A549 (cell line): ENCODE measurements at regions not wholly inside any gene's neighbourhood (a gene's known extent, or its start where the extent isn't known, plus 50 kb on each side); places are given as distances from the start of the nearest gene placed in this dataset.
A peak's percentile ranks its signal among the peaks of the same experiment; 100 is the strongest.

Source experiments
- ATAC-seq, 2 experiments: fragments of 200-7000 bp in 1 of 2; fragments of >200 bp in 1 of 2; cut with Nextera tagmentation in 1 of 2; cut with Tn5 transposase in 1 of 2; 3 replicates each; pipeline versions ENCODE4 v1.8.0 to v1.9.1; 2018 to 2020; ENCODE audit warnings: mild to moderate bottlenecking in 1 of 2, moderate library complexity in 1 of 2
- CTCF ChIA-PET: fragments of 300-600 bp; sonication (Branson Sonifier 250); formaldehyde crosslinking; extraction: SDS; loops from one replicate; lab custom pipeline; 2021; ENCODE audit warnings: antibody characterized with exemption, inconsistent platforms; lab: Yijun Ruan, JAX
- POLR2A ChIA-PET: fragments of 350-600 bp; formaldehyde crosslinking; extraction: SDS; loops from one replicate; lab custom pipeline; 2021; ENCODE audit warnings: antibody characterized with exemption, inconsistent platforms; lab: Yijun Ruan, JAX
- DNase-seq, 2 experiments: peaks; one replicate each; pipeline versions ENCODE4 v3.0.0 to v3.0.0-alpha.2; 2011 to 2016; ENCODE audit warnings: low read depth in 1 of 2, low spot score in 1 of 2
- FAIRE-seq: peaks from 2 replicates; lab custom pipeline; 2011; peaks lifted over from hg19 to GRCh38; lab: Jason Lieb, UNC
- H3K27ac ChIP-seq, 2 experiments: fragments of >200 bp; sonication (Bioruptor Twin); formaldehyde crosslinking; 3 replicates each; pipeline ENCODE4 v1.5.1; 2016 to 2017
- H3K4me1 ChIP-seq: fragments of >200 bp; sonication (Bioruptor Twin); formaldehyde crosslinking; 3 replicates; pipeline ENCODE4 v1.6.1; 2016
- H3K4me2 ChIP-seq: fragments of >200 bp; sonication (Bioruptor Twin); formaldehyde crosslinking; 3 replicates; pipeline ENCODE4 v1.6.1; 2016
- H3K4me3 ChIP-seq: fragments of >200 bp; sonication (Bioruptor Twin); formaldehyde crosslinking; 3 replicates; pipeline ENCODE4 v1.5.1; 2016
- H3K9me3 ChIP-seq: fragments of >200 bp; sonication (Bioruptor Twin); formaldehyde crosslinking; 3 replicates; pipeline ENCODE4 v1.6.1; 2016
- CHD2 ChIP-seq: fragments of 150-350 bp; IDR thresholded peaks from 2 replicates; pipeline ENCODE4 v1.6.1; 2014; ENCODE audit warnings: low read length; ENCODE audit not compliant: partially characterized antibody
- CHD4 ChIP-seq: fragments of 200-600 bp; sonication (generic); IDR thresholded peaks from 2 replicates; pipeline ENCODE4 v1.6.1; 2016; ENCODE audit warnings: antibody characterized with exemption, mild to moderate bottlenecking, borderline replicate concordance
- EP300 ChIP-seq, 2 experiments: fragments of >200 bp; sonication (Bioruptor Twin); formaldehyde crosslinking; IDR thresholded peaks; 2 replicates in 1 of 2; 3 replicates in 1 of 2; pipeline ENCODE4 v1.6.1; 2016 to 2017
- ESRRA ChIP-seq: fragments of 150-350 bp; IDR thresholded peaks from 2 replicates; pipeline ENCODE4 v1.6.1; 2014; ENCODE audit warnings: mild to moderate bottlenecking, low read length, borderline replicate concordance
- FOXS1 ChIP-seq: fragments of 250-450 bp; sonication (Bioruptor Pico); IDR thresholded peaks from 2 replicates; pipeline ENCODE4 v1.5.0; 2020; ENCODE audit warnings: mild to moderate bottlenecking, moderate library complexity
- GATA3 ChIP-seq: IDR thresholded peaks from 2 replicates; pipeline ENCODE4 v1.6.1; 2012; ENCODE audit warnings: borderline replicate concordance
- HEYL ChIP-seq: fragments of 250-450 bp; sonication (Bioruptor Pico); IDR thresholded peaks from 2 replicates; pipeline ENCODE4 v1.8.0; 2021; ENCODE audit warnings: mild to moderate bottlenecking, moderate library complexity
- KDM1A ChIP-seq: fragments of 200-600 bp; sonication (generic); IDR thresholded peaks from 2 replicates; pipeline ENCODE4 v1.6.1; 2016; ENCODE audit warnings: low read depth, mild to moderate bottlenecking
- MAFK ChIP-seq: fragments of 450-650 bp; IDR thresholded peaks from 2 replicates; pipeline ENCODE4 v1.6.1; 2014; ENCODE audit not compliant: partially characterized antibody
- MYC ChIP-seq: IDR thresholded peaks from 2 replicates; pipeline ENCODE4 v1.6.1; 2012; ENCODE audit warnings: mild to moderate bottlenecking, inconsistent platforms, low read length, improper control_type of control experiment, borderline replicate concordance
- NFE2L2 ChIP-seq: fragments of 150-350 bp; conservative IDR thresholded peaks from 2 replicates; pipeline ENCODE4 v1.6.1; 2014; ENCODE audit warnings: low read length
- NR3C1 ChIP-seq: fragments of >200 bp; sonication (Bioruptor Twin); formaldehyde crosslinking; IDR thresholded peaks from 3 replicates; pipeline ENCODE4 v1.6.1; 2017
- PHF8 ChIP-seq: fragments of 200-600 bp; sonication (generic); IDR thresholded peaks from 2 replicates; pipeline ENCODE4 v1.6.1; 2016; ENCODE audit warnings: low read depth, mild to moderate bottlenecking, antibody characterized with exemption, moderate library complexity, borderline replicate concordance
- RFX5 ChIP-seq: fragments of 450-650 bp; IDR thresholded peaks from 2 replicates; pipeline ENCODE4 v1.7.1; 2014; ENCODE audit warnings: antibody characterized with exemption, mild to moderate bottlenecking, moderate library complexity
- SMC3 ChIP-seq: fragments of >200 bp; sonication (Bioruptor Twin); formaldehyde crosslinking; IDR thresholded peaks from 3 replicates; pipeline ENCODE4 v1.6.1; 2018; ENCODE audit warnings: inconsistent platforms
- ZSCAN20 ChIP-seq: fragments of 250-450 bp; sonication (Bioruptor Pico); IDR thresholded peaks from 2 replicates; pipeline ENCODE4 v1.8.0; 2022; ENCODE audit warnings: mild to moderate bottlenecking, moderate library complexity
- WGBS: methylation state at CpG from one replicate; pipeline ENCODE4 v1.1.6; 2017; ENCODE audit errors: missing lambda C conversion rate; 5-methylcytosine and 5-hydroxymethylcytosine counted together
- TF ChIP-seq, protein P1 (sequence below): fragments of >200 bp; sonication (Bioruptor Twin); formaldehyde crosslinking; IDR thresholded peaks from 2 replicates; pipeline ENCODE4 v1.6.1; 2016
- TF ChIP-seq, protein P2 (sequence below): fragments of 200-600 bp; sonication (generic); IDR thresholded peaks from 2 replicates; pipeline ENCODE4 v1.6.1; 2016; ENCODE audit warnings: antibody characterized with exemption, mild to moderate bottlenecking, moderate library complexity
- TF ChIP-seq, protein P3 (sequence below): fragments of 250-450 bp; sonication (Bioruptor Pico); IDR thresholded peaks from 2 replicates; pipeline ENCODE4 v1.5.0; 2021; ENCODE audit warnings: mild to moderate bottlenecking, moderate library complexity, borderline replicate concordance
- TF ChIP-seq, protein P4 (sequence below): fragments of 250-450 bp; sonication (Bioruptor Pico); IDR thresholded peaks from 2 replicates; pipeline ENCODE4 v1.5.0; 2020; ENCODE audit warnings: low read depth, mild to moderate bottlenecking, moderate library complexity
- TF ChIP-seq, protein P5 (sequence below): IDR thresholded peaks from 2 replicates; pipeline ENCODE4 v1.6.1; 2012
- TF ChIP-seq, protein P6 (sequence below): fragments of 450-650 bp; IDR thresholded peaks from 2 replicates; pipeline ENCODE4 v1.6.1; 2014; ENCODE audit warnings: antibody characterized with exemption

DNA sequence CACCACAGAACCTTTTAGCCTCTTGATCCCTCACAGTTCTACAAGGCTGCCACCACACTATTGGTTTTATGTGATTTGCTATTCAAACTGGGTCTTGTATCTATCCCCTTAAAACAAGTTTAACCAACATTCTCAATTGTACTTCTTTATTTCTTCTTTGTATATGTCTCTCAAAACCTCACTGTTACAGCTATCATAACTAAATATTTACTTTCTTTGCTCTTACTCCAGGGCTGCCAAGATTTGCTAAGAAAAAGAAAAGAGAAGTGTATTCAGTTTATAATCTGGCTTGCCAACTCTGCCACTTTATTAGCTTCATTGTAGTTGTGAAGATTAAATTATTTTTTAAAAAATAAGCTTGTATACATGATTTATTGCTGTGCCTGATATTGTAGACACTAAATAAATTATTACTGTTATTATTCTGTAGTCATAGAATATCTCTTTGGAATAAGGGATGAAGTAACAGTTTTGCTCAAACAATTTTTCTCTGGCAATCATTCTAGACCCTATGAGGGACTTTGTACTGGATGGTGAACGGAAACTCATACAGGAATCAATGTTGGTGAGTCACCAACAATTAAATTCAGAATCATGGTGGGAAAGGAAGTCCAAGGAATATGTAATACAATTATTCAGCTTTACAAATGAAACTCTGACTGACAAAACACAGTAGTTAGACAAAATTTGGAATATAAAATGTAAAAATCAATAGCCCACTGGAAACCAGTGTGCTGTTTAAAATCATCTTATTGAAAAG is 127.1 kb upstream of the DCAF8L1 start:
- CTCF ChIA-PET, result no interaction called here
- no peak for ATAC-seq

DNA sequence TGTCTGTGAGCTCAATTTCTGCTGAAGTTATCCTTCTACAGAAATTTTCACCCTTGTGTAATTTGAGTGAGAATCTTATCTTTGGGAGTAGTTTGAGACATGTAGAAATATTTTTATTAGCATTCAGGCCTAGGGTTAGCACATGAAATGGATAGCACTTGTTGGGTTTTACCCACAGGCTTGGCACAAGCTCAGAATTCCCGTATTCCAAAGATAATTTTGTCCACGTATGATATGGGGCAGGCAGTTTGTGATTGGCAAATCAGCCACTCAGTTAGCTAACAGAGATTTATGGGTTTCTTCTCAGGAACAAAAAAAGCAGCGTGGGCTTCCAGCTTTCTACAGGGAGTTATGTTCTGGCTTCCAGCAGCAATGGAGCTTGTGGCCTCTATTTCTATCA is 117.9 kb upstream of the DCAF8L1 start:
- H3K4me2 ChIP-seq, result peak overlapping the region; percentile 26; the same call in 1 of the 3 replicates
- CTCF ChIA-PET, result no interaction called here
- ATAC-seq, result no peak
- TF ChIP-seq, protein P1, sequence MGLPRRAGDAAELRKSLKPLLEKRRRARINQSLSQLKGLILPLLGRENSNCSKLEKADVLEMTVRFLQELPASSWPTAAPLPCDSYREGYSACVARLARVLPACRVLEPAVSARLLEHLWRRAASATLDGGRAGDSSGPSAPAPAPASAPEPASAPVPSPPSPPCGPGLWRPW, result no peak
- TF ChIP-seq, protein P2, sequence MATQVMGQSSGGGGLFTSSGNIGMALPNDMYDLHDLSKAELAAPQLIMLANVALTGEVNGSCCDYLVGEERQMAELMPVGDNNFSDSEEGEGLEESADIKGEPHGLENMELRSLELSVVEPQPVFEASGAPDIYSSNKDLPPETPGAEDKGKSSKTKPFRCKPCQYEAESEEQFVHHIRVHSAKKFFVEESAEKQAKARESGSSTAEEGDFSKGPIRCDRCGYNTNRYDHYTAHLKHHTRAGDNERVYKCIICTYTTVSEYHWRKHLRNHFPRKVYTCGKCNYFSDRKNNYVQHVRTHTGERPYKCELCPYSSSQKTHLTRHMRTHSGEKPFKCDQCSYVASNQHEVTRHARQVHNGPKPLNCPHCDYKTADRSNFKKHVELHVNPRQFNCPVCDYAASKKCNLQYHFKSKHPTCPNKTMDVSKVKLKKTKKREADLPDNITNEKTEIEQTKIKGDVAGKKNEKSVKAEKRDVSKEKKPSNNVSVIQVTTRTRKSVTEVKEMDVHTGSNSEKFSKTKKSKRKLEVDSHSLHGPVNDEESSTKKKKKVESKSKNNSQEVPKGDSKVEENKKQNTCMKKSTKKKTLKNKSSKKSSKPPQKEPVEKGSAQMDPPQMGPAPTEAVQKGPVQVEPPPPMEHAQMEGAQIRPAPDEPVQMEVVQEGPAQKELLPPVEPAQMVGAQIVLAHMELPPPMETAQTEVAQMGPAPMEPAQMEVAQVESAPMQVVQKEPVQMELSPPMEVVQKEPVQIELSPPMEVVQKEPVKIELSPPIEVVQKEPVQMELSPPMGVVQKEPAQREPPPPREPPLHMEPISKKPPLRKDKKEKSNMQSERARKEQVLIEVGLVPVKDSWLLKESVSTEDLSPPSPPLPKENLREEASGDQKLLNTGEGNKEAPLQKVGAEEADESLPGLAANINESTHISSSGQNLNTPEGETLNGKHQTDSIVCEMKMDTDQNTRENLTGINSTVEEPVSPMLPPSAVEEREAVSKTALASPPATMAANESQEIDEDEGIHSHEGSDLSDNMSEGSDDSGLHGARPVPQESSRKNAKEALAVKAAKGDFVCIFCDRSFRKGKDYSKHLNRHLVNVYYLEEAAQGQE, result no peak
- no peak for TF ChIP-seq ZSCAN20 (CRISPR knock-in tag)
- no peak for TF ChIP-seq NFE2L2
- no peak for TF ChIP-seq KDM1A
- TF ChIP-seq EP300 (IDR thresholded peaks at IDR 0.05), result no peak
- TF ChIP-seq, protein P3, sequence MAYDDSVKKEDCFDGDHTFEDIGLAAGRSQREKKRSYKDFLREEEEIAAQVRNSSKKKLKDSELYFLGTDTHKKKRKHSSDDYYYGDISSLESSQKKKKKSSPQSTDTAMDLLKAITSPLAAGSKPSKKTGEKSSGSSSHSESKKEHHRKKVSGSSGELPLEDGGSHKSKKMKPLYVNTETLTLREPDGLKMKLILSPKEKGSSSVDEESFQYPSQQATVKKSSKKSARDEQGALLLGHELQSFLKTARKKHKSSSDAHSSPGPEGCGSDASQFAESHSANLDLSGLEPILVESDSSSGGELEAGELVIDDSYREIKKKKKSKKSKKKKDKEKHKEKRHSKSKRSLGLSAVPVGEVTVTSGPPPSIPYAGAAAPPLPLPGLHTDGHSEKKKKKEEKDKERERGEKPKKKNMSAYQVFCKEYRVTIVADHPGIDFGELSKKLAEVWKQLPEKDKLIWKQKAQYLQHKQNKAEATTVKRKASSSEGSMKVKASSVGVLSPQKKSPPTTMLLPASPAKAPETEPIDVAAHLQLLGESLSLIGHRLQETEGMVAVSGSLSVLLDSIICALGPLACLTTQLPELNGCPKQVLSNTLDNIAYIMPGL (CRISPR knock-in tag), result no peak
- TF ChIP-seq, protein P4, sequence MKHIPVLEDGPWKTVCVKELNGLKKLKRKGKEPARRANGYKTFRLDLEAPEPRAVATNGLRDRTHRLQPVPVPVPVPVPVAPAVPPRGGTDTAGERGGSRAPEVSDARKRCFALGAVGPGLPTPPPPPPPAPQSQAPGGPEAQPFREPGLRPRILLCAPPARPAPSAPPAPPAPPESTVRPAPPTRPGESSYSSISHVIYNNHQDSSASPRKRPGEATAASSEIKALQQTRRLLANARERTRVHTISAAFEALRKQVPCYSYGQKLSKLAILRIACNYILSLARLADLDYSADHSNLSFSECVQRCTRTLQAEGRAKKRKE (CRISPR knock-in tag), result no peak
- TF ChIP-seq RFX5, result no peak
- TF ChIP-seq CHD4, result no peak
- no peak for TF ChIP-seq ESRRA
- TF ChIP-seq FOXS1 (CRISPR knock-in tag), result no peak
- TF ChIP-seq CHD2, result no peak
- TF ChIP-seq MAFK, result no peak
- TF ChIP-seq NR3C1, result no peak
- TF ChIP-seq GATA3, result no peak
- TF ChIP-seq, all 56 proteins: peak for 0
- no peak overlapping the region for H3K4me3 ChIP-seq
- no peak overlapping the region for H3K27ac ChIP-seq
- DNase-seq (no peak), FAIRE-seq (no peak)
- H3K4me1 ChIP-seq, result no peaks in the 10 kb centered on the region
- H3K9me3 ChIP-seq, result no peaks in the 10 kb centered on the region
- POLR2A ChIA-PET, result no interaction called here
- WGBS, result 13% methylated on average over 3 of the region's 3 CpGs

More for the DNA sequence above, 127.1 kb upstream of the DCAF8L1 start:
- DNase-seq (no peak), FAIRE-seq (no peak)
- TF ChIP-seq HEYL, result no peak
- TF ChIP-seq MYC, result no peak
- TF ChIP-seq, protein P3 (CRISPR knock-in tag), result no peak
- TF ChIP-seq, protein P5, sequence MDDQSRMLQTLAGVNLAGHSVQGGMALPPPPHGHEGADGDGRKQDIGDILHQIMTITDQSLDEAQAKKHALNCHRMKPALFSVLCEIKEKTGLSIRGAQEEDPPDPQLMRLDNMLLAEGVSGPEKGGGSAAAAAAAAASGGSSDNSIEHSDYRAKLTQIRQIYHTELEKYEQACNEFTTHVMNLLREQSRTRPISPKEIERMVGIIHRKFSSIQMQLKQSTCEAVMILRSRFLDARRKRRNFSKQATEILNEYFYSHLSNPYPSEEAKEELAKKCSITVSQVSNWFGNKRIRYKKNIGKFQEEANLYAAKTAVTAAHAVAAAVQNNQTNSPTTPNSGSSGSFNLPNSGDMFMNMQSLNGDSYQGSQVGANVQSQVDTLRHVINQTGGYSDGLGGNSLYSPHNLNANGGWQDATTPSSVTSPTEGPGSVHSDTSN, result no peak
- TF ChIP-seq, protein P6, sequence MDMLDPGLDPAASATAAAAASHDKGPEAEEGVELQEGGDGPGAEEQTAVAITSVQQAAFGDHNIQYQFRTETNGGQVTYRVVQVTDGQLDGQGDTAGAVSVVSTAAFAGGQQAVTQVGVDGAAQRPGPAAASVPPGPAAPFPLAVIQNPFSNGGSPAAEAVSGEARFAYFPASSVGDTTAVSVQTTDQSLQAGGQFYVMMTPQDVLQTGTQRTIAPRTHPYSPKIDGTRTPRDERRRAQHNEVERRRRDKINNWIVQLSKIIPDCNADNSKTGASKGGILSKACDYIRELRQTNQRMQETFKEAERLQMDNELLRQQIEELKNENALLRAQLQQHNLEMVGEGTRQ, result no peak
- TF ChIP-seq SMC3, result no peak
- no peak for TF ChIP-seq PHF8
- H3K4me1 ChIP-seq, result no peaks in the 10 kb centered on the region
- POLR2A ChIA-PET, result no interaction called here
- no peak overlapping the region for H3K4me2 ChIP-seq
- H3K9me3 ChIP-seq, result no peaks in the 10 kb centered on the region
- H3K4me3 ChIP-seq, result no peak overlapping the region
- 11% methylated on average over 1 of the region's 1 CpG for WGBS
- no peak overlapping the region for H3K27ac ChIP-seq
